ENCODE measurements at regions not wholly inside any gene's neighbourhood (a gene's known extent, or its start where the extent isn't known, plus 50 kb on each side); places are given as distances from the start of the nearest gene placed in this dataset.

GRCh38 chr7:17234030-17234397, 64.4 kb upstream of the AHR start:
- no peak for TF ChIP-seq EZH2phosphoT487 (conservative IDR thresholded peaks at IDR 0.05; ENCODE audit: low read length)
- TF ChIP-seq CTCF (IDR thresholded peaks at IDR 0.05; ENCODE audit: insufficient read depth, low read length, poor library complexity, severe bottlenecking): no peak
- Histone ChIP-seq H3K36me3 (ENCODE audit: low read length) (no peaks in the 10 kb centered on the region), H3K9me3 (ENCODE audit: insufficient read depth, low read length) (no peaks in the 10 kb centered on the region), H2AFZ (ENCODE audit: low read depth, low read length, severe bottlenecking) (peak overlapping the region; percentile 97), H4K20me1 (ENCODE audit: low read depth, low read length) (no peaks in the 10 kb centered on the region), H3K27me3 (ENCODE audit: low read length) (no peaks in the 10 kb centered on the region), H3K27ac (ENCODE audit: low read depth, low read length) (peak overlapping the region; percentile 68), H3K79me2 (ENCODE audit: insufficient read depth, low read length) (no peaks in the 10 kb centered on the region), H3F3A (ENCODE audit: insufficient read depth) (no peaks in the 10 kb centered on the region), H3K9me2 (replicated peaks; ENCODE audit: insufficient read depth, low read length) (no peaks in the 10 kb centered on the region), H3K9ac (ENCODE audit: low read length) (peak overlapping the region; percentile 46), H3K4me3 (ENCODE audit: insufficient read depth, low read length, poor library complexity, severe bottlenecking) (peak overlapping the region; percentile 27), H3K4me2 (ENCODE audit: low read depth, low read length, poor library complexity, severe bottlenecking) (peak overlapping the region; percentile 58)

GRCh38 chr7:17234398-17235031, 63.9 kb upstream of the AHR start:
- peak overlapping the region; percentile 27 for H3K4me3 ChIP-seq (ENCODE audit: insufficient read depth, low read length, poor library complexity, severe bottlenecking)
- H4K20me1 ChIP-seq (ENCODE audit: low read depth, low read length): no peaks in the 10 kb centered on the region
- no peaks in the 10 kb centered on the region for H3K79me2 ChIP-seq (ENCODE audit: insufficient read depth, low read length)
- H3K36me3 ChIP-seq (ENCODE audit: low read length): no peaks in the 10 kb centered on the region
- H3K9me2 ChIP-seq (replicated peaks; ENCODE audit: insufficient read depth, low read length): no peaks in the 10 kb centered on the region
- H3K9ac ChIP-seq (ENCODE audit: low read length): peak overlapping the region; percentile 46
- H3K4me2 ChIP-seq (ENCODE audit: low read depth, low read length, poor library complexity, severe bottlenecking): peak overlapping the region; percentile 58
- peak overlapping the region; percentile 97 for H2AFZ ChIP-seq (ENCODE audit: low read depth, low read length, severe bottlenecking)
- TF ChIP-seq EZH2phosphoT487 (conservative IDR thresholded peaks at IDR 0.05; ENCODE audit: low read length) (no peak), CTCF (IDR thresholded peaks at IDR 0.05; ENCODE audit: insufficient read depth, low read length, poor library complexity, severe bottlenecking) (no peak)
- H3F3A ChIP-seq (ENCODE audit: insufficient read depth): no peaks in the 10 kb centered on the region
- no peaks in the 10 kb centered on the region for H3K27me3 ChIP-seq (ENCODE audit: low read length)
- H3K27ac ChIP-seq (ENCODE audit: low read depth, low read length): peak overlapping the region; percentile 68
- H3K9me3 ChIP-seq (ENCODE audit: insufficient read depth, low read length): no peaks in the 10 kb centered on the region

GRCh38 chr7:17236171-17236570, 62.3 kb upstream of the AHR start:
- Histone ChIP-seq H3K9me2 (replicated peaks; ENCODE audit: insufficient read depth, low read length) (no peaks in the 10 kb centered on the region), H3K4me3 (ENCODE audit: insufficient read depth, low read length, poor library complexity, severe bottlenecking) (no peak overlapping the region), H3K9ac (ENCODE audit: low read length) (no peak overlapping the region), H3K9me3 (ENCODE audit: insufficient read depth, low read length) (no peaks in the 10 kb centered on the region), H3K36me3 (ENCODE audit: low read length) (no peaks in the 10 kb centered on the region), H3F3A (ENCODE audit: insufficient read depth) (no peaks in the 10 kb centered on the region), H3K4me2 (ENCODE audit: low read depth, low read length, poor library complexity, severe bottlenecking) (no peak overlapping the region), H3K27me3 (ENCODE audit: low read length) (no peaks in the 10 kb centered on the region), H2AFZ (ENCODE audit: low read depth, low read length, severe bottlenecking) (no peak overlapping the region), H4K20me1 (ENCODE audit: low read depth, low read length) (no peaks in the 10 kb centered on the region), H3K79me2 (ENCODE audit: insufficient read depth, low read length) (no peaks in the 10 kb centered on the region), H3K27ac (ENCODE audit: low read depth, low read length) (no peak overlapping the region)
- no peak for TF ChIP-seq EZH2phosphoT487 (conservative IDR thresholded peaks at IDR 0.05; ENCODE audit: low read length)
- TF ChIP-seq CTCF (IDR thresholded peaks at IDR 0.05; ENCODE audit: insufficient read depth, low read length, poor library complexity, severe bottlenecking): no peak
